ENCODE measurements at regions not wholly inside any gene's neighbourhood (a gene's known extent, or its start where the extent isn't known, plus 50 kb on each side); places are given as distances from the start of the nearest gene placed in this dataset.

- POLR2A ChIA-PET: no interaction called here
- Histone ChIP-seq H3K4me1 (replicated peaks in 1 of 2; ENCODE audit: control insufficient read depth in 2 of 2, insufficient read depth in 2 of 2, low read length in 2 of 2) (peaks cover 0 to 4% of the 10 kb centered on the region in 2 experiments; a peak in 1 of 5 replicates), H3K36me3 (ENCODE audit: control insufficient read depth, insufficient read depth, low read length) (no peaks in the 10 kb centered on the region), H3K79me2 (ENCODE audit: control insufficient read depth, insufficient read depth, low read length) (no peaks in the 10 kb centered on the region), H3K9me1 (ENCODE audit: control insufficient read depth, insufficient read depth, low read length) (no peaks in the 10 kb centered on the region), H3K9me3 (replicated peaks; ENCODE audit: control insufficient read depth, insufficient read depth, low read depth, low read length) (no peaks in the 10 kb centered on the region), H2AFZ (ENCODE audit: low read depth, low read length) (no peak overlapping the region), H3K27me3 (ENCODE audit: control insufficient read depth in 2 of 2, insufficient read depth in 2 of 2, low read length in 2 of 2) (no peaks in the 10 kb centered on the region), H3K4me3 (no peak overlapping the region), H3K9ac (ENCODE audit: insufficient read depth in 1 of 2, low read depth in 2 of 2, low read length in 2 of 2) (no peak overlapping the region), H4K20me1 (replicated peaks; ENCODE audit: control insufficient read depth, insufficient read depth, low read length) (no peaks in the 10 kb centered on the region), H3K27ac (ENCODE audit: extremely low read depth, low read depth, low read length) (no peak overlapping the region), H3K4me2 (ENCODE audit: insufficient read depth, low read length) (no peak overlapping the region)
- DNase-seq (ENCODE audit: extremely low read depth in 1 of 4, low spot score in 3 of 4) (no peak), ATAC-seq (no peak), FAIRE-seq (no peak)
- intact Hi-C loops (cut with micrococcal nuclease) (no loop called here), in situ Hi-C loops (cut with MboI) (no loop called here)
- CTCF ChIA-PET (ENCODE audit: low intra/inter-chr PET ratio): no interaction called here
- 0% methylated on average over 1 of the region's 1 CpG for WGBS (ENCODE audit: insufficient coverage, low coverage, missing lambda C conversion rate)
- BruUV-seq (replicated peaks): no TSS peak
- TF ChIP-seq EHMT2 (IDR thresholded peaks at IDR 0.05): no peak
- no peak for TF ChIP-seq TSC22D4 (tag; IDR thresholded peaks at IDR 0.05)
- TF ChIP-seq KLF16 (IDR thresholded peaks at IDR 0.05): no peak
- TF ChIP-seq PTTG1 (tag; IDR thresholded peaks at IDR 0.05; ENCODE audit: low read depth): no peak
- TF ChIP-seq HNRNPK (IDR thresholded peaks at IDR 0.05; ENCODE audit: low read depth, low read length, poor library complexity, severe bottlenecking): no peak
- no peak for TF ChIP-seq ZNF592 (IDR thresholded peaks at IDR 0.05)
- no peak for TF ChIP-seq TFAM (CRISPR knock-in tag; conservative IDR thresholded peaks at IDR 0.05)
- TF ChIP-seq JUND (IDR thresholded peaks at IDR 0.05; ENCODE audit: borderline replicate concordance, low read depth, low read length): no peak
- no peak for TF ChIP-seq JUND (tag; IDR thresholded peaks at IDR 0.05; ENCODE audit: borderline replicate concordance, low read depth, low read length)
- TF ChIP-seq NONO (IDR thresholded peaks at IDR 0.05; ENCODE audit: low read depth in 2 of 2, low read length in 1 of 2): no peak
- no peak for TF ChIP-seq NR2F6 (CRISPR knock-in tag; IDR thresholded peaks at IDR 0.05)
- TF ChIP-seq ZNF239 (CRISPR knock-in tag; IDR thresholded peaks at IDR 0.05): no peak
- TF ChIP-seq, protein P1, sequence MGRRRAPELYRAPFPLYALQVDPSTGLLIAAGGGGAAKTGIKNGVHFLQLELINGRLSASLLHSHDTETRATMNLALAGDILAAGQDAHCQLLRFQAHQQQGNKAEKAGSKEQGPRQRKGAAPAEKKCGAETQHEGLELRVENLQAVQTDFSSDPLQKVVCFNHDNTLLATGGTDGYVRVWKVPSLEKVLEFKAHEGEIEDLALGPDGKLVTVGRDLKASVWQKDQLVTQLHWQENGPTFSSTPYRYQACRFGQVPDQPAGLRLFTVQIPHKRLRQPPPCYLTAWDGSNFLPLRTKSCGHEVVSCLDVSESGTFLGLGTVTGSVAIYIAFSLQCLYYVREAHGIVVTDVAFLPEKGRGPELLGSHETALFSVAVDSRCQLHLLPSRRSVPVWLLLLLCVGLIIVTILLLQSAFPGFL (CRISPR knock-in tag; IDR thresholded peaks at IDR 0.05): no peak
Observed at GRCh38 chr10:104574427-104574826, 66.7 kb upstream of the SORCS3 start.

Data from K562 (cell line).